Ishikawa (cell line): ENCODE measurements at regions not wholly inside any gene's neighbourhood (a gene's known extent, or its start where the extent isn't known, plus 50 kb on each side); places are given as distances from the start of the nearest gene placed in this dataset.

Experiments
- CEBPB ChIP-seq: IDR thresholded peaks from 2 replicates; pipeline ENCODE4 v1.6.1; 2012
- CREB1 ChIP-seq: IDR thresholded peaks from 2 replicates; pipeline ENCODE4 v1.6.1; 2012; ENCODE audit warnings: low read depth
- EGR1 ChIP-seq: IDR thresholded peaks from 2 replicates; pipeline ENCODE4 v1.6.1; 2012
- EP300 ChIP-seq: IDR thresholded peaks from 2 replicates; pipeline ENCODE4 v1.6.1; 2012; ENCODE audit warnings: borderline replicate concordance
- FOXM1 ChIP-seq: IDR thresholded peaks from 2 replicates; pipeline ENCODE4 v1.6.1; 2012; ENCODE audit warnings: low read depth, borderline replicate concordance
- NFIC ChIP-seq: IDR thresholded peaks from 2 replicates; pipeline ENCODE4 v1.6.1; 2012
- RAD21 ChIP-seq: IDR thresholded peaks from 2 replicates; pipeline ENCODE4 v1.6.1; 2012; ENCODE audit warnings: low read depth
- TAF1 ChIP-seq: IDR thresholded peaks from 2 replicates; pipeline ENCODE4 v1.6.1; 2012; ENCODE audit warnings: low read depth, mild to moderate bottlenecking
- TCF12 ChIP-seq: IDR thresholded peaks from 2 replicates; pipeline ENCODE4 v1.6.1; 2012; ENCODE audit warnings: low read depth
- TEAD4 ChIP-seq: IDR thresholded peaks from 2 replicates; pipeline ENCODE4 v1.6.1; 2012
- YY1 ChIP-seq: IDR thresholded peaks from 2 replicates; pipeline ENCODE4 v1.6.1; 2012; ENCODE audit warnings: low read depth
- ZBTB7A ChIP-seq: IDR thresholded peaks from 2 replicates; pipeline ENCODE4 v1.6.1; 2012; ENCODE audit warnings: low read depth
- TF ChIP-seq, protein P1 (sequence below): IDR thresholded peaks from 2 replicates; pipeline ENCODE4 v1.6.1; 2012
- TF ChIP-seq, protein P2 (sequence below): IDR thresholded peaks from 2 replicates; pipeline ENCODE4 v1.6.1; 2012; ENCODE audit warnings: low read depth, mild to moderate bottlenecking
- TF ChIP-seq, protein P3 (sequence below): IDR thresholded peaks from 2 replicates; pipeline ENCODE4 v1.6.1; 2012

DNA sequence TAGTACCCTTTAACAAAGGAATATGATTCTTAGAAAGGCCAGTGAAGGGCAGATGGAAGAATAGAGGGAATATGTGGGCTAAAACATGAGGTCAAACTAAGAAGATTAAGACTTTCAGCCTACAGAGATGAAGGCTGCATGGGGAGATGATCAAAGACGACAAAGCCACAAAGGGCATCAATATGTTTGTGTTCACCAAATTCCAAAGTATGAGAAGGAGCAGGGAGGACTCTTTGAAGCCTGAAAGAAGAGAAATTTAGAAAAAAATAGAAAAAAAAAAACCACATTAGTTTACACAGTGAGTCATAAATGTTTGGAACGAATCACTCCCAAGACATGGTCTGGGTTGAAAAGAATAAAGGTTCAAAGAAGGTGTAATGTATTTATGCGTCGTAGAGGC, 131.8 kb downstream of the NEDD1 start:
- TF ChIP-seq YY1, result no peak
- TF ChIP-seq FOXM1, result no peak
- no peak for TF ChIP-seq TEAD4
- no peak for TF ChIP-seq TCF12
- TF ChIP-seq, protein P1, sequence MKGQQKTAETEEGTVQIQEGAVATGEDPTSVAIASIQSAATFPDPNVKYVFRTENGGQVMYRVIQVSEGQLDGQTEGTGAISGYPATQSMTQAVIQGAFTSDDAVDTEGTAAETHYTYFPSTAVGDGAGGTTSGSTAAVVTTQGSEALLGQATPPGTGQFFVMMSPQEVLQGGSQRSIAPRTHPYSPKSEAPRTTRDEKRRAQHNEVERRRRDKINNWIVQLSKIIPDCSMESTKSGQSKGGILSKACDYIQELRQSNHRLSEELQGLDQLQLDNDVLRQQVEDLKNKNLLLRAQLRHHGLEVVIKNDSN, result no peak
- no peak for TF ChIP-seq CEBPB
- TF ChIP-seq, protein P2, sequence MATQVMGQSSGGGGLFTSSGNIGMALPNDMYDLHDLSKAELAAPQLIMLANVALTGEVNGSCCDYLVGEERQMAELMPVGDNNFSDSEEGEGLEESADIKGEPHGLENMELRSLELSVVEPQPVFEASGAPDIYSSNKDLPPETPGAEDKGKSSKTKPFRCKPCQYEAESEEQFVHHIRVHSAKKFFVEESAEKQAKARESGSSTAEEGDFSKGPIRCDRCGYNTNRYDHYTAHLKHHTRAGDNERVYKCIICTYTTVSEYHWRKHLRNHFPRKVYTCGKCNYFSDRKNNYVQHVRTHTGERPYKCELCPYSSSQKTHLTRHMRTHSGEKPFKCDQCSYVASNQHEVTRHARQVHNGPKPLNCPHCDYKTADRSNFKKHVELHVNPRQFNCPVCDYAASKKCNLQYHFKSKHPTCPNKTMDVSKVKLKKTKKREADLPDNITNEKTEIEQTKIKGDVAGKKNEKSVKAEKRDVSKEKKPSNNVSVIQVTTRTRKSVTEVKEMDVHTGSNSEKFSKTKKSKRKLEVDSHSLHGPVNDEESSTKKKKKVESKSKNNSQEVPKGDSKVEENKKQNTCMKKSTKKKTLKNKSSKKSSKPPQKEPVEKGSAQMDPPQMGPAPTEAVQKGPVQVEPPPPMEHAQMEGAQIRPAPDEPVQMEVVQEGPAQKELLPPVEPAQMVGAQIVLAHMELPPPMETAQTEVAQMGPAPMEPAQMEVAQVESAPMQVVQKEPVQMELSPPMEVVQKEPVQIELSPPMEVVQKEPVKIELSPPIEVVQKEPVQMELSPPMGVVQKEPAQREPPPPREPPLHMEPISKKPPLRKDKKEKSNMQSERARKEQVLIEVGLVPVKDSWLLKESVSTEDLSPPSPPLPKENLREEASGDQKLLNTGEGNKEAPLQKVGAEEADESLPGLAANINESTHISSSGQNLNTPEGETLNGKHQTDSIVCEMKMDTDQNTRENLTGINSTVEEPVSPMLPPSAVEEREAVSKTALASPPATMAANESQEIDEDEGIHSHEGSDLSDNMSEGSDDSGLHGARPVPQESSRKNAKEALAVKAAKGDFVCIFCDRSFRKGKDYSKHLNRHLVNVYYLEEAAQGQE, result no peak
- TF ChIP-seq TAF1, result no peak
- TF ChIP-seq RAD21, result no peak
- no peak for TF ChIP-seq EP300
- TF ChIP-seq ZBTB7A, result no peak
- no peak for TF ChIP-seq EGR1
- no peak for TF ChIP-seq NFIC
- TF ChIP-seq, protein P3, sequence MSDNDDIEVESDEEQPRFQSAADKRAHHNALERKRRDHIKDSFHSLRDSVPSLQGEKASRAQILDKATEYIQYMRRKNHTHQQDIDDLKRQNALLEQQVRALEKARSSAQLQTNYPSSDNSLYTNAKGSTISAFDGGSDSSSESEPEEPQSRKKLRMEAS, result no peak
- no peak for TF ChIP-seq CREB1

DNA sequence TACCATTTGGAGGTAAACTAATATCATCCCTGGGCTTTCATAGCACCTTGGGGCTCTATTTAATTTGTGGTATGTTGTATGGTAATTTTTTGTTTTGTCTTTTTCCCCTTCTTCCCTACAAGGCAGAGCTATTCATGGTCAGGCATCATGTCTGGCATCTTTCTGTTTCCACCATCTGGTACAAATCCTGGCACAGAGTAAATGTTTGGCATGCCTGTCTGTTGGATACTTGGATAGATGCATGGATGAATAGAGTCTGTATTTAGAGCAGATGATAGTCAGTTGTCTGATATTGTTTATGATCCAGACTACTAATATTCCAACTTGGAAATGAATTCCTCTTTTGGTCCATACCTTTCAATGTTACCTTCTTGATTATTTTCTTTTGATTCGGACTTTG, 139.8 kb downstream of the NEDD1 start:
- TF ChIP-seq NFIC (no peak), RAD21 (no peak), TAF1 (no peak), CEBPB (no peak), FOXM1 (no peak), ZBTB7A (no peak), TEAD4 (no peak), CREB1 (no peak), EGR1 (no peak), YY1 (no peak), EP300 (no peak)
- TF ChIP-seq, protein P2, result no peak
- TF ChIP-seq, protein P1, result no peak

DNA sequence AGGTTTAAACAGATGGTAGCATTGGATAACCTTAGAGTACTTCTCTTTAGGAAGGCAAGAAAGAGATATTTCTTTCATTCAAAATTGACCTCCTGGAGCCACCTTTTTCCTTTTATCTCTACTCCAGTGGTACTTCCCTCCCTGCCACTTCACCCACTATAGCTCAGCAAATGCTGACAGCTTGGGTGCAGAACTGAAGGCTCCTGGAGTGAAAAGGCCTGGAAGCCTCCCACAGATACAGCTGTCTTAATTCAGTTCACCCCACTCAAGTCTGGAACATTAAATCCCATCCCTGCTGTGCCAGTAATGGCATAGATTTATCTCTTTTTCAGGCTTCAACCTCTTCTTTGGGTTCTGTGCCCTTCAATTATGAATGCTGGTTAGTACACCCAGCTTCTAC, 140.3 kb downstream of the NEDD1 start:
- TF ChIP-seq YY1, result no peak
- TF ChIP-seq CEBPB, result no peak
- TF ChIP-seq, protein P2, result no peak
- TF ChIP-seq, protein P1, result no peak
- TF ChIP-seq RAD21, result no peak
- no peak for TF ChIP-seq TCF12
- TF ChIP-seq TEAD4, result no peak
- no peak for TF ChIP-seq FOXM1
- TF ChIP-seq TAF1, result no peak
- no peak for TF ChIP-seq NFIC
- TF ChIP-seq EP300, result no peak
- no peak for TF ChIP-seq EGR1
- TF ChIP-seq, protein P3, result no peak
- no peak for TF ChIP-seq CREB1
- TF ChIP-seq ZBTB7A, result no peak

DNA sequence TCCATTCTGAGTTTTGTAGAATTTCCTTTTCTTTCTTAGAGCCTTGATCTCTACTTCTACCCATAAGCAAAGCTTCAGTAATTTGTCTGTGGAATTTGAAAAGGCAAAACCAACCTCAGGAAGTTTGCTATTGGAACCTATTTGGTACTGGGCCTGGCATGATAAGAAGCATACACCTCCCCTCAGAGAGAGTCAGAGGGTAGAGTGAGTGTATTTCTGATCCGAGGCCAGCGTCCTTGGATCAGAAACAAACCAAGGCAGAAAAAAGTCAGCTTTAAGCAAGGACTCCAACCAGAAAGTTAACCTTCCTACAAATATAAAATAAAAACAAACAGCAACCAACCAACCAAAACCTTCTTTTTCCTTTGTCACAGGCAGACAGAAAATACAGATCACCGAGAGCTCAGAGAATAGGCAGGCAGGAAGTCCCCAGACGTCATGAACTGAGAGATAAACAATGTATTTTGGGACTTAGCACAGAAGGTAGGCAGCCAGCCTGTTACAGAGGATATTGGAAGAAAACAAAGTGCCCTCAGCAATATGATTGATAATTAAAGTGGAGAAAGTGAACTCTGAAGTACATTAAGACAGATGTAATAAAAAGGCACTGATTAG, 141.5 kb downstream of the NEDD1 start:
- TF ChIP-seq RAD21, result no peak
